Stimulated activated CD4-positive, alpha-beta T cell treated with anti-CD3 and anti-CD28 coated beads, Interleukin-15, amount 100 ng/mL, for 48 hours (primary cell): ENCODE measurements at regions not wholly inside any gene's neighbourhood (a gene's known extent, or its start where the extent isn't known, plus 50 kb on each side); places are given as distances from the start of the nearest gene placed in this dataset.
"Not testable (repeated sequence)": the region's sequence is repeated elsewhere in the genome, so short reads cannot be mapped to it uniquely, and the experiment has no call there.

Experiments
- DNase-seq, 2 donors: peaks; one replicate each; pipeline ENCODE4 v3.0.0-alpha.2; 2020; ENCODE audit warnings: low read depth in 2 of 2

GRCh38 chr3:20558161-20558560 is 372.2 kb upstream of the SGO1 start:
- no peak for DNase-seq

- no peak for DNase-seq
Observed at GRCh38 chr3:20556661-20557060, 370.7 kb upstream of the SGO1 start.

GRCh38 chr3:20552605-20553275 is 366.7 kb upstream of the SGO1 start:
- no peak for DNase-seq

GRCh38 chr3:20547361-20548269 is 361.6 kb upstream of the SGO1 start:
- DNase-seq: not testable (repeated sequence)

- no peak for DNase-seq
Observed at GRCh38 chr3:20546636-20547035, 360.6 kb upstream of the SGO1 start.

- no peak for DNase-seq
Observed at GRCh38 chr3:20543535-20544226, 357.7 kb upstream of the SGO1 start.

GRCh38 chr3:20540066-20540465 is 354.1 kb upstream of the SGO1 start:
- no peak for DNase-seq

GRCh38 chr3:20539666-20540065 is 353.7 kb upstream of the SGO1 start:
- no peak for DNase-seq

- DNase-seq: no peak
Observed at GRCh38 chr3:20537234-20537633, 351.2 kb upstream of the SGO1 start.

- no peak for DNase-seq
Observed at GRCh38 chr3:20529911-20530310, 343.9 kb upstream of the SGO1 start.

GRCh38 chr3:20528180-20528770 is 342.3 kb upstream of the SGO1 start:
- DNase-seq: no peak

- no peak for DNase-seq
Observed at GRCh38 chr3:20527368-20527767, 341.4 kb upstream of the SGO1 start.

- no peak for DNase-seq
Observed at GRCh38 chr3:20524328-20524727, 338.3 kb upstream of the SGO1 start.

GRCh38 chr3:20523293-20523692 is 337.3 kb upstream of the SGO1 start:
- DNase-seq: no peak

- DNase-seq: not testable (repeated sequence)
Observed at GRCh38 chr3:20517316-20517715, 331.3 kb upstream of the SGO1 start.

- DNase-seq: no peak
Observed at GRCh38 chr3:20516311-20516710, 330.3 kb upstream of the SGO1 start.

GRCh38 chr3:20515834-20516233 is 329.8 kb upstream of the SGO1 start:
- no peak for DNase-seq

- no peak for DNase-seq
Observed at GRCh38 chr3:20511863-20512505, 326.0 kb upstream of the SGO1 start.

- DNase-seq: no peak
Observed at GRCh38 chr3:20510396-20510795, 324.4 kb upstream of the SGO1 start.

GRCh38 chr3:20503394-20504082 is 317.5 kb upstream of the SGO1 start:
- no peak for DNase-seq

- no peak for DNase-seq
Observed at GRCh38 chr3:20490996-20491395, 305.0 kb upstream of the SGO1 start.
